ENCODE measurements at regions not wholly inside any gene's neighbourhood (a gene's known extent, or its start where the extent isn't known, plus 50 kb on each side); places are given as distances from the start of the nearest gene placed in this dataset.

DNA sequence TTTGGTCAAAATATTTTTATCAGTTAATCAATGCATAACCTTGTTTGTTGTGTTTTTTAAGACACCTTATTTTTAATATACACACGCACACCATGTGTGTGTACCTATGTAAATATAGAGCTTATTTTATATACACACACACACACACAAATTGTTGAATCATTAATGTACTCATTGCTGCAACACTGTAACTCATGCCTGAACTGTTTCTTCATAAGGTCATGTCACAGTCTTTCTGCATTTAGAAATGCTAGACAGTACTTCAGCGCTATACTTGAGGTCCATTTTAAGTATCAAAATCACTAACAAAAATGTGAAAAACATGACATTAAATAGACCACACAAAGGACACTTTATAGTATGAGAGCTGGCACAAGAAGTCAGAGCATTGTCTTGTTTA lies 589.4 kb downstream of the SI start:
- Histone ChIP-seq H3K27ac (no peak overlapping the region), H3K36me3 (ENCODE audit: insufficient read depth) (no peaks in the 10 kb centered on the region)
- TF ChIP-seq, protein P1, sequence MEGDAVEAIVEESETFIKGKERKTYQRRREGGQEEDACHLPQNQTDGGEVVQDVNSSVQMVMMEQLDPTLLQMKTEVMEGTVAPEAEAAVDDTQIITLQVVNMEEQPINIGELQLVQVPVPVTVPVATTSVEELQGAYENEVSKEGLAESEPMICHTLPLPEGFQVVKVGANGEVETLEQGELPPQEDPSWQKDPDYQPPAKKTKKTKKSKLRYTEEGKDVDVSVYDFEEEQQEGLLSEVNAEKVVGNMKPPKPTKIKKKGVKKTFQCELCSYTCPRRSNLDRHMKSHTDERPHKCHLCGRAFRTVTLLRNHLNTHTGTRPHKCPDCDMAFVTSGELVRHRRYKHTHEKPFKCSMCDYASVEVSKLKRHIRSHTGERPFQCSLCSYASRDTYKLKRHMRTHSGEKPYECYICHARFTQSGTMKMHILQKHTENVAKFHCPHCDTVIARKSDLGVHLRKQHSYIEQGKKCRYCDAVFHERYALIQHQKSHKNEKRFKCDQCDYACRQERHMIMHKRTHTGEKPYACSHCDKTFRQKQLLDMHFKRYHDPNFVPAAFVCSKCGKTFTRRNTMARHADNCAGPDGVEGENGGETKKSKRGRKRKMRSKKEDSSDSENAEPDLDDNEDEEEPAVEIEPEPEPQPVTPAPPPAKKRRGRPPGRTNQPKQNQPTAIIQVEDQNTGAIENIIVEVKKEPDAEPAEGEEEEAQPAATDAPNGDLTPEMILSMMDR (conservative IDR thresholded peaks at IDR 0.05; ENCODE audit: low read depth, low read length), result no peak

DNA sequence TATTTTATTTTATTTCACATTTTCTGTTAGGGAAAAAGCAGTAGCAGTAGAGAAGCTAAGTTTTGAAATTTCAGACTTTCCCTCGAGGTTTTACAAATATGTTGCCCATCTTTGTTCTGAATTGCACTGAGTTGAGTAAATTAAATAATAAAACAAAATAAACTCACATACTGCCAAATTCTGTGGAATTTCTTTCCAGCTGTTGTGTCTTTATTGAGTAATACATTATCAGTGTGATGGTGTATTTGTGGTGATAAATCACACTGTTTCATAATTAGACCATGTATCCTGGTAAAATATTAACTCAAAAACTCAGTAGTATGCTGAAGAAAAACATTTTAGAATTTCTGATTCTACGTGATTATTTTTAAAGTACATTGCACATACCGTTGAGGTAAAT lies 592.1 kb downstream of the SI start:
- Histone ChIP-seq H3K27me3 (ENCODE audit: insufficient read depth, low read depth) (no peaks in the 10 kb centered on the region), H3K9ac (no peak overlapping the region), H4K20me1 (ENCODE audit: insufficient read depth) (no peaks in the 10 kb centered on the region), H2AFZ (ENCODE audit: low read depth) (no peak overlapping the region), H3K4me3 (IDR thresholded peaks at IDR 0.05; ENCODE audit: insufficient read depth, low read depth, low read length) (no peak overlapping the region), H3K27ac (no peak overlapping the region), H3K4me1 (ENCODE audit: low read depth, poor library complexity, severe bottlenecking) (no peaks in the 10 kb centered on the region), H3K36me3 (ENCODE audit: insufficient read depth) (no peaks in the 10 kb centered on the region), H3K79me2 (ENCODE audit: insufficient read depth, low read depth) (no peaks in the 10 kb centered on the region), H3K4me2 (no peak overlapping the region)
- TF ChIP-seq, protein P1 (conservative IDR thresholded peaks at IDR 0.05; ENCODE audit: low read depth, low read length), result no peak

More for the DNA sequence above, 589.4 kb downstream of the SI start:
- no peaks in the 10 kb centered on the region for H3K79me2 ChIP-seq (ENCODE audit: insufficient read depth, low read depth)
- H3K9ac ChIP-seq, result no peak overlapping the region
- no peak overlapping the region for H3K4me3 ChIP-seq (IDR thresholded peaks at IDR 0.05; ENCODE audit: insufficient read depth, low read depth, low read length)
- no peaks in the 10 kb centered on the region for H4K20me1 ChIP-seq (ENCODE audit: insufficient read depth)
- no peak overlapping the region for H2AFZ ChIP-seq (ENCODE audit: low read depth)
- no peaks in the 10 kb centered on the region for H3K27me3 ChIP-seq (ENCODE audit: insufficient read depth, low read depth)
- no peak overlapping the region for H3K4me2 ChIP-seq
- H3K4me1 ChIP-seq (ENCODE audit: low read depth, poor library complexity, severe bottlenecking), result no peaks in the 10 kb centered on the region

DNA sequence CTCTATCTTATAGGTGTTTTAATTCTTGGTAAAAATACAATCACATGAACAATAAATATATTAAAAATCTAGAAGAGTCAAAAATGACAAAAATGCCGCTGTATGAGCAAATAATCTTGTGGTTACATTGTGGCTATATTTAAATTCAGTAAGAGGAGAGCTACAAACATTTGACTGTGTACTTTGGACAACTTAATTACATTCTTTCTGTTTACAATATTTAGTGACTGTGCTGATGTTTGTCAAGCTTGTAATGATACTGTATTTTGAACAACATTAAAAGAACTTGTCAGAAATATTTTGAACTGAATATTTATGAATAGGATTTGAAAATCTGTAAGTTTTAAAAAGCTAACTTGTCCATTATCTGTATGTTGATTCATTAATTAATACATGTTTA lies 598.3 kb downstream of the SI start:
- no peak overlapping the region for H3K9ac ChIP-seq
- H2AFZ ChIP-seq (ENCODE audit: low read depth), result no peak overlapping the region
- no peak overlapping the region for H3K27ac ChIP-seq
- H3K27me3 ChIP-seq (ENCODE audit: insufficient read depth, low read depth), result no peaks in the 10 kb centered on the region
- TF ChIP-seq, protein P1 (conservative IDR thresholded peaks at IDR 0.05; ENCODE audit: low read depth, low read length), result no peak
- H3K36me3 ChIP-seq (ENCODE audit: insufficient read depth), result no peaks in the 10 kb centered on the region
- H4K20me1 ChIP-seq (ENCODE audit: insufficient read depth), result no peaks in the 10 kb centered on the region
- H3K4me1 ChIP-seq (ENCODE audit: low read depth, poor library complexity, severe bottlenecking), result no peaks in the 10 kb centered on the region
- H3K4me2 ChIP-seq, result no peak overlapping the region
- no peak overlapping the region for H3K4me3 ChIP-seq (IDR thresholded peaks at IDR 0.05; ENCODE audit: insufficient read depth, low read depth, low read length)
- H3K79me2 ChIP-seq (ENCODE audit: insufficient read depth, low read depth), result no peaks in the 10 kb centered on the region

DNA sequence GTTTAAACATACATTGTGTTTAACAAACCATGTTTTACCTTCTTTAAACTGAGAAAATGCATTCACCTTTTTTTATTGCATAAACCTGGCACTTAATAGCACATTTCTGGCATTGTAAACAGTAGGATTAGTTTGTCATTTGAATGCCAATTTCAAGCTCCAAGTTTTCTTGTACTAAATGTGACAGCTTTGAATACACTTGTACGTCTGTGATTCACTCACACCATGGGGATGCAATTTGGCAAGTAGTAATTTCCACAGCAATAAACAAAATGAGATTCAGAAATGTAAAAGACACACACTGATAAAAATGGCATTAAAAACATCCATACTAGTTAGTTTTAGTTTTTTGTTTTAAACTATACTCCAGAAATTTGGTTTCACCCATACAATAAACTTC lies 598.9 kb downstream of the SI start:
- no peak overlapping the region for H3K4me3 ChIP-seq (IDR thresholded peaks at IDR 0.05; ENCODE audit: insufficient read depth, low read depth, low read length)
- no peaks in the 10 kb centered on the region for H3K27me3 ChIP-seq (ENCODE audit: insufficient read depth, low read depth)
- no peaks in the 10 kb centered on the region for H3K4me1 ChIP-seq (ENCODE audit: low read depth, poor library complexity, severe bottlenecking)
- no peaks in the 10 kb centered on the region for H4K20me1 ChIP-seq (ENCODE audit: insufficient read depth)
- H3K9ac ChIP-seq, result no peak overlapping the region
- H2AFZ ChIP-seq (ENCODE audit: low read depth), result no peak overlapping the region; the same call in 1 of the 2 replicates
- no peak overlapping the region for H3K27ac ChIP-seq
- no peaks in the 10 kb centered on the region for H3K36me3 ChIP-seq (ENCODE audit: insufficient read depth)
- no peaks in the 10 kb centered on the region for H3K79me2 ChIP-seq (ENCODE audit: insufficient read depth, low read depth)
- H3K4me2 ChIP-seq, result no peak overlapping the region
- TF ChIP-seq, protein P1 (conservative IDR thresholded peaks at IDR 0.05; ENCODE audit: low read depth, low read length), result no peak

Data from KMS-11 (cell line).